Smooth muscle cell (in vitro differentiated cells): ENCODE measurements at regions not wholly inside any gene's neighbourhood (a gene's known extent, or its start where the extent isn't known, plus 50 kb on each side); places are given as distances from the start of the nearest gene placed in this dataset.

Source experiments
- DNase-seq: peaks from one replicate; lab custom pipeline; 2025; ENCODE audit not compliant: unreplicated experiment; lab: John Stamatoyannopoulos, UW
- H2AFZ ChIP-seq: fragments of 200-600 bp; sonication (generic); 2 replicates; pipeline ENCODE4 v1.6.0; 2016; ENCODE audit warnings: antibody characterized with exemption, low read depth, mild to moderate bottlenecking
- H3F3A ChIP-seq: fragments of 200-600 bp; sonication (generic); 2 replicates; pipeline ENCODE4 v1.6.0; 2017; ENCODE audit warnings: antibody characterized with exemption, low read depth
- H3K27ac ChIP-seq: fragments of 200-600 bp; sonication (generic); 2 replicates; pipeline ENCODE4 v1.5.1; 2016; ENCODE audit warnings: low read depth, mild to moderate bottlenecking
- H3K27me3 ChIP-seq: fragments of 200-600 bp; sonication (generic); 2 replicates; pipeline ENCODE4 v1.6.1; 2016; ENCODE audit warnings: low read depth, mild to moderate bottlenecking
- H3K36me3 ChIP-seq: fragments of 200-600 bp; sonication (generic); 2 replicates; pipeline ENCODE4 v1.5.1; 2016; ENCODE audit warnings: low read depth
- H3K4me1 ChIP-seq: fragments of 200-600 bp; sonication (generic); 2 replicates; pipeline ENCODE4 v1.5.1; 2016; ENCODE audit warnings: low read depth
- H3K4me2 ChIP-seq: fragments of 200-600 bp; sonication (generic); 2 replicates; pipeline ENCODE4 v1.6.0; 2016; ENCODE audit warnings: mild to moderate bottlenecking
- H3K4me3 ChIP-seq: fragments of 200-600 bp; sonication (generic); 2 replicates; pipeline ENCODE4 v1.5.1; 2016; ENCODE audit warnings: mild to moderate bottlenecking
- H3K79me2 ChIP-seq: fragments of 200-600 bp; sonication (generic); 2 replicates; pipeline ENCODE4 v1.6.0; 2016; ENCODE audit warnings: low read depth, mild to moderate bottlenecking
- H3K9ac ChIP-seq: fragments of 200-600 bp; sonication (generic); 2 replicates; pipeline ENCODE4 v1.6.0; 2016; ENCODE audit warnings: low read depth
- H3K9me3 ChIP-seq: fragments of 200-600 bp; sonication (generic); replicated peaks from 2 replicates; pipeline ENCODE4 v1.5.1; 2016; ENCODE audit warnings: low read depth
- H4K20me1 ChIP-seq: fragments of 200-600 bp; sonication (generic); 2 replicates; pipeline ENCODE4 v1.6.0; 2016; ENCODE audit warnings: low read depth
- whole genome bisulfite sequencing: methylation state at CpG from one replicate; pipeline ENCODE4 v1.1.7; 2016; ENCODE audit warnings: low lambda C conversion rate; 5-methylcytosine and 5-hydroxymethylcytosine counted together
- TF ChIP-seq, protein P1 (sequence below): fragments of 200-600 bp; sonication (generic); IDR thresholded peaks from 2 replicates; pipeline ENCODE4 v1.5.1; 2017; ENCODE audit warnings: borderline replicate concordance, mild to moderate bottlenecking, antibody characterized with exemption; ENCODE audit not compliant: insufficient read depth, poor library complexity, severe bottlenecking

DNA sequence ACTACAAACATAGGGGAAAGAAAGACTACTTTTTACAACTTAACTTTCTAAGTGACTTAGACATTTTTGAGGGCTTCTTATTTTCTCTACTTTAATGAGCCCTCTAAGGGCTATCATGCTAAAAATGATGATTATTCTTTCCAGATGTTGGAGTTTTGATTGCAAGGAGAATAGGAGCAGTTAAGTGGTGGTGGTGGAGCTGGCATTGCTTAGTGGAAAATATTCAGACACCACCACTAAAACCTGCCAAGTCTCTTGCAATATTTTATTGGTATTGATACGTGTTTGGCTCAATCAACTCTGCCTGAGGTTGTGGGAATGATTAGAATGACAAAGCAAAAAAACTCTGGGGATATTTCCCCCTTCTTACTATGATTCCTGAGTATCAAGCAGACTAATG, 82.6 kb upstream of the PTGFR start:
- H3K36me3 ChIP-seq = no peaks in the 10 kb centered on the region
- H4K20me1 ChIP-seq = no peaks in the 10 kb centered on the region
- no peaks in the 10 kb centered on the region for H3K4me1 ChIP-seq
- H3K27ac ChIP-seq = no peak overlapping the region
- DNase-seq = no peak
- WGBS = 76% methylated on average over 1 of the region's 1 CpG
- no peak overlapping the region for H3K9ac ChIP-seq
- no peaks in the 10 kb centered on the region for H3K79me2 ChIP-seq
- no peaks in the 10 kb centered on the region for H3K9me3 ChIP-seq
- no peak overlapping the region for H3K4me2 ChIP-seq
- no peak overlapping the region for H3K4me3 ChIP-seq
- TF ChIP-seq, protein P1, sequence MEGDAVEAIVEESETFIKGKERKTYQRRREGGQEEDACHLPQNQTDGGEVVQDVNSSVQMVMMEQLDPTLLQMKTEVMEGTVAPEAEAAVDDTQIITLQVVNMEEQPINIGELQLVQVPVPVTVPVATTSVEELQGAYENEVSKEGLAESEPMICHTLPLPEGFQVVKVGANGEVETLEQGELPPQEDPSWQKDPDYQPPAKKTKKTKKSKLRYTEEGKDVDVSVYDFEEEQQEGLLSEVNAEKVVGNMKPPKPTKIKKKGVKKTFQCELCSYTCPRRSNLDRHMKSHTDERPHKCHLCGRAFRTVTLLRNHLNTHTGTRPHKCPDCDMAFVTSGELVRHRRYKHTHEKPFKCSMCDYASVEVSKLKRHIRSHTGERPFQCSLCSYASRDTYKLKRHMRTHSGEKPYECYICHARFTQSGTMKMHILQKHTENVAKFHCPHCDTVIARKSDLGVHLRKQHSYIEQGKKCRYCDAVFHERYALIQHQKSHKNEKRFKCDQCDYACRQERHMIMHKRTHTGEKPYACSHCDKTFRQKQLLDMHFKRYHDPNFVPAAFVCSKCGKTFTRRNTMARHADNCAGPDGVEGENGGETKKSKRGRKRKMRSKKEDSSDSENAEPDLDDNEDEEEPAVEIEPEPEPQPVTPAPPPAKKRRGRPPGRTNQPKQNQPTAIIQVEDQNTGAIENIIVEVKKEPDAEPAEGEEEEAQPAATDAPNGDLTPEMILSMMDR = no peak
- no peak overlapping the region for H2AFZ ChIP-seq
- no peaks in the 10 kb centered on the region for H3K27me3 ChIP-seq
- H3F3A ChIP-seq = no peaks in the 10 kb centered on the region

GRCh38 chr1:78408810-78409209, 82.0 kb upstream of the PTGFR start:
- WGBS = 93% methylated on average over 2 of the region's 2 CpGs
- H3K4me2 ChIP-seq = no peak overlapping the region

DNA sequence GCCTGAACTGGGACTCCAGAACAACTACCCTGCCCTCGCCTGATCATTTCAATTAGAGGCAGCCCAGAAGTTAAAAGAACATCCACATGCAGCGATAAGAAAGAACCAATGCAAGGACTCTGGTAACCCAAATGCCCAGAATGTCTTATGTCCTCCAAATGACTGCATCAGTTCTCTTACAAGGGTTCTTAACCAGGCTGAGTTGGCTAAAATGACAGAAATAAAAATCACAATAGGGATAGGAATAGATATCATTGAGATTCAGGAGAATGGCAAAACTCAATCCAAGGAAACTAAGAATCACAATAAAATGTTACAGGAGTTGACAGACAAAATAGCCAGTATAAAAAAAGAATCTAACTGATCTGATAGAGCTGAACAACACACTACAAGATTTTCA, 80.1 kb upstream of the PTGFR start:
- Histone ChIP-seq H3K4me1 (no peaks in the 10 kb centered on the region), H3K9me3 (no peaks in the 10 kb centered on the region), H3K4me2 (no peak overlapping the region), H3K27me3 (no peaks in the 10 kb centered on the region), H3K9ac (no peak overlapping the region), H3F3A (no peaks in the 10 kb centered on the region), H4K20me1 (no peaks in the 10 kb centered on the region), H2AFZ (no peak overlapping the region), H3K36me3 (no peaks in the 10 kb centered on the region), H3K4me3 (no peak overlapping the region), H3K27ac (no peak overlapping the region), H3K79me2 (no peaks in the 10 kb centered on the region)
- DNase-seq = no peak
- TF ChIP-seq, protein P1 = no peak
- WGBS = 89% methylated on average over 2 of the region's 2 CpGs

More at GRCh38 chr1:78408810-78409209, 82.0 kb upstream of the PTGFR start:
- H2AFZ ChIP-seq = no peak overlapping the region
- no peaks in the 10 kb centered on the region for H4K20me1 ChIP-seq
- no peaks in the 10 kb centered on the region for H3K36me3 ChIP-seq
- no peaks in the 10 kb centered on the region for H3K27me3 ChIP-seq
- no peak overlapping the region for H3K27ac ChIP-seq
- H3K9me3 ChIP-seq = no peaks in the 10 kb centered on the region
- no peaks in the 10 kb centered on the region for H3K4me1 ChIP-seq
- no peak overlapping the region for H3K4me3 ChIP-seq
- TF ChIP-seq, protein P1 = no peak
- no peaks in the 10 kb centered on the region for H3F3A ChIP-seq
- H3K9ac ChIP-seq = no peak overlapping the region
- no peaks in the 10 kb centered on the region for H3K79me2 ChIP-seq
- DNase-seq = no peak

GRCh38 chr1:78411707-78412106, 79.1 kb upstream of the PTGFR start:
- H2AFZ ChIP-seq = no peak overlapping the region
- H4K20me1 ChIP-seq = no peaks in the 10 kb centered on the region
- 62% methylated on average over 3 of the region's 3 CpGs for whole genome bisulfite sequencing
- no peak overlapping the region for H3K4me3 ChIP-seq
- no peak overlapping the region for H3K9ac ChIP-seq
- no peaks in the 10 kb centered on the region for H3K79me2 ChIP-seq
- no peaks in the 10 kb centered on the region for H3K36me3 ChIP-seq
- no peaks in the 10 kb centered on the region for H3F3A ChIP-seq
- H3K9me3 ChIP-seq = no peaks in the 10 kb centered on the region
- H3K27ac ChIP-seq = no peak overlapping the region
- DNase-seq = no peak
- TF ChIP-seq, protein P1 = no peak
- no peaks in the 10 kb centered on the region for H3K27me3 ChIP-seq
- H3K4me2 ChIP-seq = no peak overlapping the region
- H3K4me1 ChIP-seq = no peaks in the 10 kb centered on the region
